Hindlimb muscle (tissue), 1 donor: ENCODE measurements at regions not wholly inside any gene's neighbourhood (a gene's known extent, or its start where the extent isn't known, plus 50 kb on each side); places are given as distances from the start of the nearest gene placed in this dataset.
A peak's percentile ranks its signal among the peaks of the same experiment; 100 is the strongest.
"Not testable (repeated sequence)": the region's sequence is repeated elsewhere in the genome, so short reads cannot be mapped to it uniquely, and the experiment has no call there.

Experiments used
- DNase-seq: peaks from one replicate; pipeline ENCODE4 v3.0.0-alpha.2; 2013

DNA sequence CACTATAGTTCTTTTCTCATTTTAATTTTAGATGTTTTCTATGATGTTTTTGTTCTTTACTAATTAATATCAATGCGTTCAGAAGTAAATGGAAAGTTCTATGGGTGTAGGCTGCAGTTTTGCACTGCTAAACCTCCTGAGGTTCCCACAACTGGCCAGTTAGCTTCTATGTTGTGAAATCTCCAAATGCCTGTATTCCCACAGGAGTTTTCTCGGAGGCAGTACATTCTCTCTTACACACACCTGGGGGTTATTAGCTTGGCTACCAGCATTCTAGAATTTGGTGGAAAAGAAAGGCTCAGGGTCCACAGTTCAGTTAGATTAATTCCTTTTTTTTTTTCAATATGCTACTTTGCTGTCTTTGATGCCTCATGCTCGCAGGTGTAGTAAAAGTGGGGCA lies 216.9 kb upstream of the NRIP1 start:
- DNase-seq = no peak

DNA sequence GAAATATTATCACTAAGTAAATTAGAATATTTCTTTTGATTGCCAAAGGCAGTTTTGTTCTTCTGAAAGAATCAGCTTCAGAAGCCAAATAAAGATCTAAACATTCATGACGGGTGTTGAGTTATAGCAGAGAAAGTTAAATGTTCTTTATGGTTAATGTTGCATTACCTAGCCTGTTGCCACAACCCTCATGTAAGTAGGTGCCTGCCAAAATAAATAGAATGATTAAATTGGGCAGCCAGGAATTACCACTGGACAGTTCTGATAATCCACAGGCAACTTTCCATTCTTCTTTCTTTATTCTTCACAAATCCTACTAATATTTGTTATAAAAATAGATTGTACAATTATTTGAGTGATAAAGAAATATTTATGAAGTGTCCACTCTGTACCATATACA lies 217.9 kb upstream of the NRIP1 start:
- no peak for DNase-seq

DNA sequence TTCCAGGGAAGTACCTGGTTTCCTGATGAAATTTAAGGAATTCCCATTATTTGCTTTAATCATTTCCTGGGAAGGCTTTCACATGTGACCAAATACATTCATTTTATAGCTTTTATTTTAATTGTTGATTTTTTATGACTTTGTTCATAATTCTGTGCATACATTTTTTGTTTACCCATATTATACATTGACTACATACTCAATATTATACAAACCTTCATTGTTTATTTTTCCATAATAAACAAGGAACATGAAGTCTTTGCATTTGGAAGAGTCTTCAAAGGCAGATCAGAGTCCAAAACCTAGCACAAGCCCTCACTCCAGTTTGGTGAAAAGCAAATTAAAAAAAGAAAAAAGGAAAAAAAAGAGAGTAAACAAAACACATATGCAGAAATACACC lies 218.3 kb upstream of the NRIP1 start:
- no peak for DNase-seq

DNA sequence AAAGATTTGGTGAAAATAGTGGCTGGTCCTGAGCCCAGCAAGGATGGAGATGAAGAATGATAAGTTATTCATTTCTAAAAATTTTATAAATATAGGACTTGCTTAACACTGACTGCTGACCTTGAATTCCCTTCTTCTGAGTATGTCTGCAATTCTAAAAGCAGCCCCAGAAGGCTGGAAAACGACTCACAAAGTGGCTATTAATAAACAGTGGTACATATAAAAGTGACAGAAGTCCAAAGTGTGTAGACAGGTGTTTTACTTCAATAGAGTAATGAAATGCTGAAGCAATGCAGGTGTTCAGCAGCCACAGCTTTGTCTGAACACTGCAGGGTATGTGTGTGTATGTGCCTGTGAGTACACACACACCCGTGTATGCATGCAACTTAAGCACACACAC lies 219.0 kb upstream of the NRIP1 start:
- DNase-seq = no peak

DNA sequence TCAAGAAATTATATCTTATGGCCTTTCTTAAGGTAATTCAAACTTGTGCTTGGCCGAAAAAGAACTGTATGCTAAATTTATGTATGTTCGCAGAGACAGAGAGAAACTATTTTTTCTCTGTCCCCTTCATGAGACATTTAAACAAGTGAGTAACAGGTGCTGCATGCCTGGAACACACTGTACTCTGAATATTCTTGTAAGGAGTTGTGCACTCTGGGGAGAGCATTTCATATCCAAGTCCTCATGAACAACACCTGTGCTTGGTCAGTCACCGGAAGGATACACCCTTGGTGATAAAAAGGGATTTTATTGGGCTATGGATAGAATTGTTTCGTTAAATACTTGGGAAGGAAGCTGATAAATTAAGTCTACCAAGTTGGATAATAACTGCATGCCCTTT lies 220.8 kb upstream of the NRIP1 start:
- no peak for DNase-seq

DNA sequence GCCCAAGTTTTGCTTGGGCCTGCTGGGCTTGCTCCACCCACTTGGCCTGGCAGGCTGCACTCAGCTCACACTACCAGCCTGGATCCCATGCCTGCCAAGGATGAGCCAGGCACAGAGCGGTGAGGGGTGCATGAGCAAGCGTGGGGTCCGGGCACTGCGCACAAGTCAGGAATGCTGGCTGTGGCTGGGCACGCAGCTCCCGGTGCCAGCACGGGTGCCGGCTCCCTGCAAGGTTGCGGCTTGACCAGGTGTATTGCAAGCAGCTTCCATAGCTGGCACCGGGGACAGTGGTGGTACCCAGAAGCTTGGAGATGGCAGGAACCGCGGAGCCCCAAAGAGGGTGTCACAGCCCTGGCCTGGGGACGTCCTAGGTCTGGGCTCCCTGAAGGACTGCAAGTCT lies 224.4 kb upstream of the NRIP1 start:
- DNase-seq = no peak

DNA sequence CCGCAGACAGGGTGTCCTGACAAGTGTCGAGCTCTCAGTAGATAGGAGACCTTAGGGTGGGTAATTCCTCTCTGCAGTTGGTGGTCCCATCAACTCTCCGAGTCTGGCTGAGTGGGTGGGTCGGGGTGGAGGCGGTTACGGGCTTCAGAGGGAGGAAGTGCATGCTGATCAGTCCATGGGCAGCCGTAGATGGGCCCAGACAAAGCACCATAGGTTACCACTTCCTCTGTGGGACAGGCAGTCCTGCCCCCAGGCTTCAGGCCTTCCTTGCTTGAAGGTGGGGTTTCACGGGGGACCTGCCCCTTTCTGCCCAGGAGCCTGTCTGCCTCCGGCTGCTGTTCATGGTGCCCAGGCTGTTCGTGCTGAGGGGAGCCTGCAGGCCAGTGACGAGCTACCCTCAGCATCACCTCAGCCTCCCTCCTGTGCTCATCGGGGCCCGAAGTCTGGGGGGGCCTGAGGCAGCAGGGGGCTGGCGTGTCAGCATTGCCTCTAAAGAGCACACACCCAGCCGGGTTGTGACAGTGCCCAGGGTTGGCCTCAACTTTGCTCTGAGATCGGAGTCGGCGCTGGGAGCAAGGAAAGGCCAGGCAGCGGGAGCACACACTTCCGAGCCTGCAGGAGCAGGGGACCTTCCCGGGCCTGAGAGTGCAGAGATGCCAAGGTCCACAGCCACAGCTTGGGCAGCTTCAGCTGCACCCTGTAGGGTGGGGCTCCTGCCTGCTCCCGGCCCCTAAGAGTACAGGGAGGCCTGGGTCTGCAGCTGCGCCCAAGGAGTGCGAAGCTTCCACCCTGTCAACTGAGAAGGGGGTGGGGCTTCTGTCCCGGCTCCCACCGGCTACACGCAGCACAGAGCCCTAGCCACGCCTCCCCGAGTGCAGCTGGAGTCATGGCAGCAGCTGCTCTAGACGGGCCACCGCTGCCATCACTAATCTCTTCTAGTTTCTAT lies 225.4 kb upstream of the NRIP1 start:
- peak; percentile 63 for DNase-seq

DNA sequence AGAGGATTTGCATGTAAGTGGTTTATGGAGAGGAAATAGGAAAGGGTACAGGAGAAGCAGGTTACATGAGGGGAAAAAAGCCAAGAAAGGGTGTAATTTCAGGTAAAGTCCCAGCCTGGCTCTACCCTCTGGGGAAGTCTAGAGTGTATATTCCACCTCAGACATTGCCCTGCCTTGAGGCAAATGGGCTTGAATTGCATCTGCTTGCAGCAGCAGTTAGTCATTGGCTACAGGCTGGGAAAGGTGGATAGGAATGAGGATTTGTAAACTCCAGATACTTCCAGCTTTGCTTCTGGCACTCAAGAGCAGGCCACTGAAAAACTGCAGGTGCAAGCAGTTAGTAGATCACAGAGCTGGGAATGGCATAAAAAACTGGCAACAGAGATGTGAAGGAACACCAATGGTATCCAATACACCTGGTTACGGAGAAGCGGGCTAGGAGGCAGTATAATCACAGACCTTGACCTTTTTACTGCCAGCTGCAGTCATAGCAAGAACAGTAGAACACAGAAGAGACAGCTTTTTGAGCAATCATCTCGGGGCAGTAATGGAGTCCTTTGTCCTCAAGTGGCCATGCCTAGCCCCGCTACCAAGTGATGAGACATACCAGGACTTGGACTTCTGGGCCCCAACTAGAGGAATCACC lies 226.9 kb upstream of the NRIP1 start:
- DNase-seq = no peak

DNA sequence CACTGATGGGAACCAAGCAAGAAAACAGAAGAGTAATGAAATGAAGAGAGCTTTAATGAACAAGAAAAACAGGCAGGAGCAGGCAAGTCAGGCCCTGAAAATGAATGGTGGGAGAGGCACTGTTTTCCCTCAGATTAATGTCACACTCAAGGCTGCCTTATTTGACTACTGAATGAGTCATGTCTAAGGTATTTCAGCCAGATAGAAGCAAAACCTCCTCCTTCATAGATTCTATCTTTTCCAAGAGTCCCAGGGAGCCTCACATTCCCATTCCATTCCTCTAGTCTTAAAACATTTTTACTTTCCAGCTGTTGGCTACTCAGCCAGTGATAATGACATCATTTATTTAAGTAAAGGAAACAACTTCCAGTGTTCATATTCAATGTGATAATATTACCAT lies 228.4 kb upstream of the NRIP1 start:
- DNase-seq = no peak

DNA sequence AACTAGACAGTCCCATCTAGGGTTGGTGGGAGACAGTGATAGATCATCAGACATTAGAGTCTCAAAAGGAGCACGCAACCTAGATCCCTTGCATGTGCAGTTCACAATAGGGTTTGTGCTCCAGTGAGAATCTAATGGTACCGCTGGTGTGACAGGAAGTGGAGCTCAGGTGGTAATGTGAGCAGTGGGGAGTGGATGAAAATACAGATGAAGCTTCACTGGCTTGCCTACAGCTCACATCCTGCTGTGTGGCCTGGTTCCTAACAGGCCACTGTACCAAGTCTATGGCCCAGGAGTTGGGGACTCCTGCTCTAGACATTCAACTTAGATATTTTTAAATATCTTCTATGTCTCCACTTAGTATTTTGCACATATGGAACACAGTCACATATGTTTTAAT lies 231.1 kb upstream of the NRIP1 start:
- no peak for DNase-seq

DNA sequence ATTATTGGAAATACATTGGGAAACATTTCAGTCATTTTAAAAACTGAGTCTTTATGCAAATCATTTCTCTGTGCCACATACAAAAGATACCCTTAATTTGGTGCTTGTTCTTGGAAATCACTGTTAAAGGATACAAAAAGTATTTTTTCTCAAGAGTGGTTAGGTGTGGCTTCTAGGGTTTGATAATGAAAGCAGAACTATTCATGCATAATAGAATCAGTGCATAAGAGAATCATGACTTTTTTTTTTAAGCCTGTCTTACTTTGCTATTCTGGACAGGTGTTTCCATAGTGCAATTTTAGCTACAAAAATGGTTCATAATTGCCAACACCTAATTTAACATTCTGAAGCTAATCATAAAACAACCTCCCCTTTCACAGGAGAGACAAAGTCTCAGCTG lies 233.0 kb upstream of the NRIP1 start:
- DNase-seq = no peak

DNA sequence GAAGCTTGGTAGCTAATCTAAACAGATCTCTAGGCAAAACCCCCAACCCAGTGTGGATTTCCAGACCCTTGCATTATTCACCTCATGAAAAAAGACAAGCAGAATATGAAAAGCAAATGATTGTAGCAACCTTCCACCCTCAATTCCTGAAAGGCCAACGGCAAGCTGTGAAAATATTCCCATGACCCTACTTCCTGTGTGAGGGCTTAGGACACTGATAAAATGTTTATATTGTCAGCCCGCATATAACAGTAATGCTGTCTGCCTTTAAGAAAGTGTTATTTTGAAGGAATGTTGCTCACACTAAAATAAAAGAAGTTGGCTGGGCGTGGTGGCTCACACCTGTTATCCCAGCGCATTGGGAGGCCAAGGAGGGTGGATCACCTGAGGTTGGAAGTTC lies 233.5 kb upstream of the NRIP1 start:
- no peak for DNase-seq

DNA sequence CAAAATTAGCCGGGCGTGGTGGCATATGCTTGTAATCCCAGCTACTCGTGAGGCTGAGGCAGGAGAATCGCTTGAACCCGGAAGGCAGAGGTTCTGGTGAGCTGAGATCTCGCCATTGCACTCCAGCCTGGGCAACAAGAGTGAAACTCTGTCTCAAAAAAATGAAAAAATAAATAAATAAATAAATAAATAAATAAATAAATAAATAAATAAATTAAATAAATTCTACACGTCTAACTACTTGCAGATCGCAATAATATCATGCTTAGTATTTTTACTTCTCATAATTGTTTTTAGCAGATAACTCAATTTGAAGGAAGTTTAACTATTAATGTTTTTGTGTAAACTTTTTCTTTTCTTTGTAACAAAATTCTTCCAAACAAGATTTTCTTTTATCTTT lies 234.0 kb upstream of the NRIP1 start:
- DNase-seq = not testable (repeated sequence)

DNA sequence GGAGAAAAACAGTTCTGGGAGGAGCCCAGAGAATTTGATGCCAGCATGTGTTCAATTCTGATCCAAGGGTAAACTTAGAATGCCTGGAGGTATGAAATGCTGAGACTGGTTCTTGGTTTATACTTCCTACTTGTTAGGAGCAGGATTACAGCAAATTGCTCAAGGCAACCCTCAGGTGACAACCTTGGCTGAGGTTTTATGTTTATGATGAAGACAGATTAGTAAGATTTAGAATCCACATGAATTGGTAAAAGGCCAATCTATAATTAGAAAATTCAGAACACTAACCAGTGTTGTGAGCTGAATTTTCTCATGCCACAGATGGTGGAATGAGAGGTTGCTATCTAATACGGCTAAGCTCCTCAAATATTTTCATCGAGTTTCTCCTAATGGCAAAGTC lies 235.3 kb upstream of the NRIP1 start:
- DNase-seq = no peak

DNA sequence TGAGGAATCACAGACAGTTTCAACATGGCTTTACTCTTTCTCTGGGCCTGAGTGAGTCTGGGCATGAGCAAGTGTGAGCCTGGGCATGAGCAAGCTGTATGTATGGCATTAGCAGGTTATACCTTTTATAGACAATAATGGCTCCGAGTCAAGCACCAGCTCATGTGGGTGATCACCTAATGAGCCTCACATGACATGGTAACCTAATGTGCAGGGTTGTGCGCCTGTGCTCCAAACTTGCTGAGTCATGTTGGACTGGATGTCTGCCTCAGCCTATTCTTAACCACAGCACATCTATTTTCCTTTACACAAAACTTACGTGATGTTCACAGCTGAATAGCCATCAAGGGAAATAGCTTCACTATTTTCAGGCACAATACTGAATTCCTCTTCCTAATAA lies 236.2 kb upstream of the NRIP1 start:
- no peak for DNase-seq

DNA sequence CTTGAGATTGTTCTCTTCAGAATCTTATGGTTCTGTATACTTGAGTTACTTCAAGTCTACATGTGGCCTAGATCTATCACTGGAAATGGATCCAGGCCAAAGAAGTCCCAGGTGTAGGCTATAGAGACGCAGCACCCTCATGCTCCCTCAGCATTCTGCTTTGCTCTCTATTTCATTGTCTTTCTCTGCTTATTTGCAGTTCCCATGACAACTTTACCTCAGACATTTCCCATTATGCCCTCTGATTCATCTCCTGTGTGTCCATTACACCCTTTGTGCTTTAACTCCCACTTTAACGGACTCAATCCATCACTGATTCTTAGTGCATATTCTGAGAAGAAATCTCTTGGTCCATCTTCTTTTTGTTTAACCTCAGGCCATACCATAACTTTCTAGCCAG lies 236.9 kb upstream of the NRIP1 start:
- DNase-seq = no peak

DNA sequence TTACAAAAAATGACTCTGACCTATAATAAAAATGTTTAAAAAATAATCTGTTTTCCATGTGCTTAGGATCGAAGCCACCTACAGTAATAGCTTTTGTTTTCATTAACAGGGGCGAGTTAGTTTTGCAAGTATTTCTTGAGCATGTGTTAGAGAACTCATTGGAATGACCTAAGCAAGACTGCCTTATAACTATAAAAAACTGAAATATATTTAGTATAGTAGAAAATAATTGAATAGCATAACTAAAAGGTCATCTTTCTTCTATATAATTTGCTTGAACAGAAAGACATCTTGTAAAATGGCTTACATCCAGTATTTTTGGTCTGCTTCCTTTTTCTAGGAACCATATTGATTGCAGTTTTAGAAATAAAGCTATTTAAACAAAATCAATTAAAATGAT lies 241.5 kb upstream of the NRIP1 start:
- DNase-seq = no peak

DNA sequence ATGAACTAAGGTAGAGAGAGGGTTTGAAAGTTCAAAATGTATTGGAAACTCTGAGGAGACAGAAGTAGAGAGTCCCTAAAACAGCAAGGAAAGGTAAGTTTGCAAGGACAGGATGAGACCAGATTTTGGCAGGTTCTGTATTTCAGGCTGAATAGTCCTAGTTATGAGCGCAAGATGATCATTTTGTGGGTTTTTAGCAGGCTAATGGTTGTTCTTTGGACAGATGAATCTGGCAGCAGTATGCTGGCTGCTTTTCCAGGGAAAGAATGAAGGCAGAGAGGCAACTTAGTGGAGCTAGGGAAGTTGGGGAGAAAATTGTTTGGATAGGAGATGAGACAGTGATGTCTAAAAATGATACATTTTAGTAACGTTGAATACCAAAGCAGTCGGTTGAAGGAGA lies 243.5 kb upstream of the NRIP1 start:
- DNase-seq = no peak

DNA sequence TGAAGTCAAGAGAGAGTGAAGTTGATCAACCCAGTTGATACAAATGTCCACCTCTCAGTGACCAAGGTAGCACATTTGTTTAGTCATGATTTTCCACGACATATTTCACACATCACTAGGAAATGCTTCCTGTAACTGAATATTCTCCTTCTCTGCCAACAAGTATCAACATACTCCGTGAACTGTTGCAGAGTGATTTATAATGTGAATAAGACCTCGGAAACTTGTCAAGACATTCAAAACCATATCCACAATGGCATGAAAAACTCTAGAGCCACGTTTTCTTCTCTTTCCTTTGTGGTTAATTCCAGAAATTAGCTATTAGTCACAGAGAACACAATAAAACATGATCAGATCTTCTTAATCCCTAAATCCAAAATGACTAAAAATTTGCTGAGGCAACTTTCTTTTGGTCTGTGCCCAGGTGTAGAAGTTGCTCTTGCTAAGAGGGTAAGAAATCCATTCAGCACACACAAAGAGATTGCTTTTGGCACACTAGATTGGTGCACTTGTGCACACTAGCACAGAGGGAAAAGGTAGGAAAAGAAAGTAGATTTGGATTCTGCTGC lies 244.3 kb upstream of the NRIP1 start:
- DNase-seq = no peak

DNA sequence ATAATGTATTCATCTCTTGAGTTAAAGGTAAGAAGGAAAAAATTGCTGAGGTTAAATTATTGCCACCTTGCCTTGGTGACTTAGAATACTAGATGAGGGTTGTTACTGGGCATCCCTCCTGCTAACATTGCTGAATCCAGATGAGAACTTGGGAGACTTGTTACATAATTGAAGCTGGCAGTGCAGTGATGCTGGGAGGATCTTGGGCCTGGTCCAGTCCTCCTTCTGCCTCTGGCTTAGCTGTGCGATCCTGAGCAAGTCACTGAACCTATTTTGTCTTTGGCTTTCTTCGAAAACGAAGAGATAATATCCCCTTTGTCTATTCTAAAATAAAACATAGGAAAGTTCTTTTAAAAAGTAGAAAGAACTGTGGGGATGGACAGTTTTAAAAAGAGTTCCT lies 244.9 kb upstream of the NRIP1 start:
- DNase-seq = no peak

DNA sequence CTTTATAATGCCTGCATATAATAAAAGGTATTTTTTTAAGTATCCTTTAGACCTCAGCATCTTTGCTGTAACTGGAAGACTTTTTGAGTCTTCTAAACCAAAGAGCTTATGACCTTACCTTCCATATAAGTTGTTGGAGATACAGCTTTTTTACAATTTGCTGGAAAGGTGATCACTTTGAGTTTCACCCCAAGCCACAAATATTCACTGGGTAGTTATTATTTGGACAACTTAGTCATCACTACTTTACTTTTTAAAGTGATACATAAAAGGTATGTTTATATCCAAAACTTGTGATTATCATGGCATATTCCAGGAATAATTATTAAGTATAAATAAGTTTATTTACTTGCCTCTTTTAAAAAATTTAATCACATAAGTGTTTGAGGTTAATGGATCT lies 246.7 kb upstream of the NRIP1 start:
- DNase-seq = no peak

DNA sequence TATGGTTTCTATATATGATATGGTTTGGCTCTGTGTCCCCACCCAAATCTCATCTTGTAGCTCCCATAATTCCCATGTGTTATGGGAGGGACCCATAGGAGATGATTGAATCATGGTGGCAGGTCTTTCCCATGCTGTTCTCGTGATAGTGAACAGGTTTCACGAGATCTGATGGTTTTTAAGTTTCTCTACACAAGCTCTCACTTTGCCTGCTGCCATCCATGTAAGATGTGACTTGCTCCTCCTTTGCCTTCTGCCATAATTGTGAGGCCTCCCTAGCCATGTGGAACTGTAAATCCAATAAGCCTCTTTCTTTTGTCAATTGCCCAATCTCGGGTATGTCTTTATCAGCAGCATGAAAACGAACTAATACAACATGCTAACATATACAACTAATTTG lies 252.2 kb upstream of the NRIP1 start:
- DNase-seq = not testable (repeated sequence)

DNA sequence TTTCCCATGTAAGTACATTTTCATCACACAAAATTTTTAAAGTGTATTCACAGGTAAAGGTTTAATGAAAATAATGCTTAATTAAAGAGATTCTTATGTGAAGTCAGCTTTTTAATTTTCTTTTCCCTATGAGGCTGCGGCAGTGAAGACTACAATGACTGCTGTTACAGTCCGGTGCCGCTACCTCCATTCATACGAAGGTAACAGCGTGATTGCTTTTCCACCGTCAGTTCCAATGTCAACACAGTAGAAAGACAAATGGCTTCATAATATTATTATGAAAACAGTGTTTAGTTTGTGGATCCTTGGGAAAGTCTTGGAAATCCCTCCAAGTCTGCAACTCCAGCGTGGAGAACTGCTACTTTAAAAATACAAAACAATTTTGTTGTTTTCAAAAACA lies 254.9 kb upstream of the NRIP1 start:
- no peak for DNase-seq

DNA sequence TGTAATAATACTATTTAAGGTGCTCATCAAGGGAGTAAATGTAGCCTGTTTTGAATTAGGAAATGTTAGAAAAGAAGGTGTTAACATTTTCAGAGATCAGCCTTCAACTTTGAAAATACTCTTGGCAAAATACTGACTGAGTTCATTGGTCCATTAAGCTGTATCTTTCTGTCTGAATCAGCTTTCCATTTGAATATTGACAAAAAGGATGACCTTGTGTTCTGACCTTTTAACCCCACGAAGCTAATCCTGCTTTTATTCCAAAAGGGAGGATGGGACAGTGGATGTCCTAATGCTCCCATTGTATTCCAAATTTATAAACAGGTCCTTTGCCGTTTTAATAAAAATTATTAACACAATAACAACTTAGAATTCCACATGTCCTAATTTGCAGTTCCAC lies 259.7 kb upstream of the NRIP1 start:
- DNase-seq = no peak
